Fibroblast of lung (primary cell): ENCODE measurements at regions not wholly inside any gene's neighbourhood (a gene's known extent, or its start where the extent isn't known, plus 50 kb on each side); places are given as distances from the start of the nearest gene placed in this dataset.
"Not testable (repeated sequence)": the region's sequence is repeated elsewhere in the genome, so short reads cannot be mapped to it uniquely, and the experiment has no call there.

ENCODE experiments used
- EZH2 ChIP-seq: IDR thresholded peaks from 2 replicates; pipeline ENCODE4 v1.5.1; 2012; ENCODE audit warnings: low read length, control low read depth, mild to moderate bottlenecking; ENCODE audit errors: missing control alignments
- TF ChIP-seq, protein P1 (sequence below), 2 donors: IDR thresholded peaks in 1 of 2; conservative IDR thresholded peaks in 1 of 2; 1 replicate in 1 of 2; 2 replicates in 1 of 2; pipeline ENCODE4 v1.5.1; 2011 to 2012; ENCODE audit warnings: low read length in 2 of 2, control low read depth in 1 of 2, inconsistent platforms in 1 of 2, low read depth in 1 of 2, mild to moderate bottlenecking in 1 of 2

- TF ChIP-seq, protein P1, sequence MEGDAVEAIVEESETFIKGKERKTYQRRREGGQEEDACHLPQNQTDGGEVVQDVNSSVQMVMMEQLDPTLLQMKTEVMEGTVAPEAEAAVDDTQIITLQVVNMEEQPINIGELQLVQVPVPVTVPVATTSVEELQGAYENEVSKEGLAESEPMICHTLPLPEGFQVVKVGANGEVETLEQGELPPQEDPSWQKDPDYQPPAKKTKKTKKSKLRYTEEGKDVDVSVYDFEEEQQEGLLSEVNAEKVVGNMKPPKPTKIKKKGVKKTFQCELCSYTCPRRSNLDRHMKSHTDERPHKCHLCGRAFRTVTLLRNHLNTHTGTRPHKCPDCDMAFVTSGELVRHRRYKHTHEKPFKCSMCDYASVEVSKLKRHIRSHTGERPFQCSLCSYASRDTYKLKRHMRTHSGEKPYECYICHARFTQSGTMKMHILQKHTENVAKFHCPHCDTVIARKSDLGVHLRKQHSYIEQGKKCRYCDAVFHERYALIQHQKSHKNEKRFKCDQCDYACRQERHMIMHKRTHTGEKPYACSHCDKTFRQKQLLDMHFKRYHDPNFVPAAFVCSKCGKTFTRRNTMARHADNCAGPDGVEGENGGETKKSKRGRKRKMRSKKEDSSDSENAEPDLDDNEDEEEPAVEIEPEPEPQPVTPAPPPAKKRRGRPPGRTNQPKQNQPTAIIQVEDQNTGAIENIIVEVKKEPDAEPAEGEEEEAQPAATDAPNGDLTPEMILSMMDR (conservative IDR thresholded peaks at IDR 0.05 in 1 of 2, IDR thresholded peaks at IDR 0.05 in 1 of 2; ENCODE audit: low read depth in 1 of 2, low read length in 2 of 2), result not testable (repeated sequence)
- not testable (repeated sequence) for TF ChIP-seq EZH2
Measured at GRCh38 chr17:64713786-64714185, 51.7 kb upstream of the SMURF2 start.
